K562 (cell line): ENCODE measurements at regions not wholly inside any gene's neighbourhood (a gene's known extent, or its start where the extent isn't known, plus 50 kb on each side); places are given as distances from the start of the nearest gene placed in this dataset.

Experiments used
- ATAC-seq: fragments of 200-7000 bp; cut with Tn5 transposase; 3 replicates; pipeline ENCODE4 v1.9.1; 2020; ENCODE audit warnings: moderate library complexity
- BruUV-seq: library from RNA; stranded (reverse); fragments of 400-500 nt; replicated peaks from 2 replicates; lab custom pipeline; 2021; lab: Mats Ljungman, UMichigan
- CTCF ChIA-PET: fragments of 300-600 bp; formaldehyde crosslinking; extraction: SDS; loops from one replicate; lab custom pipeline; 2021; ENCODE audit warnings: low intra/inter-chr PET ratio; lab: Yijun Ruan, JAX
- POLR2A ChIA-PET: fragments of 300-600, 350-650 bp; sonication (Branson Sonifier 250); formaldehyde crosslinking; extraction: SDS; loops from one replicate; lab custom pipeline; 2021; ENCODE audit warnings: antibody characterized with exemption, inconsistent platforms; lab: Yijun Ruan, JAX
- DNase-seq, 4 experiments: peaks; one replicate each; pipeline versions ENCODE4 v3.0.0 to v3.0.0-alpha.2; 2011 to 2018; ENCODE audit warnings: low spot score in 3 of 4, mixed read lengths in 3 of 4; ENCODE audit errors: extremely low read depth in 1 of 4
- FAIRE-seq: peaks from 2 replicates; lab custom pipeline; 2011; peaks lifted over from hg19 to GRCh38; lab: Jason Lieb, UNC
- H2AFZ ChIP-seq: 2 replicates; pipeline ENCODE4 v1.6.0; 2011; ENCODE audit warnings: low read depth, low read length, control low read depth, inconsistent platforms
- H3K27ac ChIP-seq: fragments of 200-600 bp; 3 replicates; pipeline ENCODE4 v1.8.0; 2011; ENCODE audit warnings: low read depth, mild to moderate bottlenecking, control low read depth, inconsistent platforms, low read length, moderate library complexity, mixed read lengths; ENCODE audit errors: extremely low read depth
- H3K27me3 ChIP-seq, 2 experiments: fragments of 300-600 bp in 1 of 2; 2 replicates in 1 of 2; 3 replicates in 1 of 2; pipeline versions ENCODE4 v1.6.0 to v1.8.0; 2011; ENCODE audit warnings: inconsistent platforms in 2 of 2, low read length in 2 of 2, mild to moderate bottlenecking in 1 of 2, mixed read lengths in 1 of 2, moderate library complexity in 1 of 2; ENCODE audit not compliant: control insufficient read depth in 2 of 2, insufficient read depth in 2 of 2
- H3K36me3 ChIP-seq: fragments of 300-600 bp; 3 replicates; pipeline ENCODE4 v1.8.0; 2011; ENCODE audit warnings: mild to moderate bottlenecking, low read length, inconsistent platforms; ENCODE audit not compliant: control insufficient read depth, insufficient read depth
- H3K4me1 ChIP-seq, 2 experiments: fragments of 200-600 bp in 1 of 2; replicated peaks in 1 of 2; 2 replicates in 1 of 2; 3 replicates in 1 of 2; pipeline versions ENCODE4 v1.5.1 to v1.8.0; 2011; ENCODE audit warnings: inconsistent platforms in 2 of 2, low read length in 2 of 2, mild to moderate bottlenecking in 1 of 2, mixed read lengths in 1 of 2, moderate library complexity in 1 of 2; ENCODE audit not compliant: control insufficient read depth in 2 of 2, insufficient read depth in 2 of 2
- H3K4me2 ChIP-seq: 2 replicates; pipeline ENCODE4 v1.6.1; 2011; ENCODE audit warnings: low read length, control low read depth, inconsistent platforms, mixed read lengths; ENCODE audit not compliant: insufficient read depth
- H3K4me3 ChIP-seq: fragments of 200-600 bp; sonication (generic), shearing (Covaris generic); 2 replicates; pipeline ENCODE4 v1.5.1; 2016; ENCODE audit warnings: control low read depth, inconsistent platforms
- H3K79me2 ChIP-seq: fragments of 200-600 bp; 3 replicates; pipeline ENCODE4 v1.8.0; 2011; ENCODE audit warnings: low read length, inconsistent platforms; ENCODE audit not compliant: control insufficient read depth, insufficient read depth
- H3K9ac ChIP-seq, 2 experiments: 2 replicates each; pipeline versions ENCODE4 v1.6.0 to v1.6.1; 2011; ENCODE audit warnings: low read depth in 2 of 2, low read length in 2 of 2, control low read depth in 1 of 2, inconsistent platforms in 1 of 2, mild to moderate bottlenecking in 1 of 2, mixed read lengths in 1 of 2; ENCODE audit not compliant: insufficient read depth in 1 of 2
- H3K9me1 ChIP-seq: one replicate; pipeline ENCODE4 v1.6.0; 2011; ENCODE audit warnings: inconsistent platforms, mild to moderate bottlenecking, low read length, moderate library complexity; ENCODE audit not compliant: control insufficient read depth, insufficient read depth
- H3K9me3 ChIP-seq: replicated peaks from 2 replicates; pipeline ENCODE4 v1.5.1; 2011; ENCODE audit warnings: low read depth, low read length, inconsistent platforms; ENCODE audit not compliant: control insufficient read depth, insufficient read depth
- H4K20me1 ChIP-seq: replicated peaks from 2 replicates; pipeline ENCODE4 v1.6.1; 2011; ENCODE audit warnings: low read length, inconsistent platforms, mixed read lengths; ENCODE audit not compliant: control insufficient read depth, insufficient read depth
- ATF7 ChIP-seq: fragments of 450-650 bp; IDR thresholded peaks from 2 replicates; pipeline ENCODE4 v1.7.1; 2014; ENCODE audit warnings: mild to moderate bottlenecking, moderate library complexity
- MGA ChIP-seq: fragments of 450-650 bp; IDR thresholded peaks from 2 replicates; pipeline ENCODE4 v1.6.1; 2016; ENCODE audit warnings: mild to moderate bottlenecking, moderate library complexity
- PATZ1 ChIP-seq: fragments of 250-450 bp; sonication (Bioruptor Pico); IDR thresholded peaks from 2 replicates; pipeline ENCODE4 v1.5.0; 2020; ENCODE audit warnings: mild to moderate bottlenecking, borderline replicate concordance
- RNF219 ChIP-seq: fragments of 250-450 bp; sonication (Bioruptor Pico); IDR thresholded peaks from 2 replicates; pipeline ENCODE4 v1.5.0; 2022; ENCODE audit warnings: mild to moderate bottlenecking
- ZC3H8 ChIP-seq: fragments of 450-650 bp; IDR thresholded peaks from 2 replicates; pipeline ENCODE4 v1.6.1; 2017
- ZNF696 ChIP-seq: fragments of 250-450 bp; sonication (Bioruptor Pico); conservative IDR thresholded peaks from 2 replicates; pipeline ENCODE4 v1.4.0; 2020; ENCODE audit warnings: mild to moderate bottlenecking, moderate library complexity
- WGBS: fragments of 100-300 bp; shearing (Covaris generic); methylation state at CpG from one replicate; pipeline ENCODE4 v1.1.6; 2016; ENCODE audit warnings: low coverage, mixed read lengths; ENCODE audit not compliant: insufficient coverage; ENCODE audit errors: missing lambda C conversion rate; 5-methylcytosine and 5-hydroxymethylcytosine counted together
- in situ Hi-C: fragments of 300-500 bp; cut with MboI; formaldehyde crosslinking; loops from 4 replicates; pipeline ENCODE4 v1.15.0; 2018; ENCODE audit warnings: inconsistent platforms, mixed read lengths
- intact Hi-C: fragments of 100-400 bp; cut with micrococcal nuclease; formaldehyde crosslinking; loops from 2 replicates; pipeline ENCODE4 v1.14.2; 2022

- no peak overlapping the region for H2AFZ ChIP-seq
- BruUV-seq = no TSS peak
- H3K79me2 ChIP-seq = no peaks in the 10 kb centered on the region
- H3K4me2 ChIP-seq = no peak overlapping the region
- no peaks in the 10 kb centered on the region for H3K27me3 ChIP-seq
- H3K36me3 ChIP-seq = no peaks in the 10 kb centered on the region
- no peaks in the 10 kb centered on the region for H3K4me1 ChIP-seq
- H3K27ac ChIP-seq = no peak overlapping the region
- in situ Hi-C loops = no loop called here
- no peak overlapping the region for H3K4me3 ChIP-seq
- ATAC-seq (no peak), FAIRE-seq (no peak), DNase-seq (no peak)
- POLR2A ChIA-PET = no interaction called here
- H4K20me1 ChIP-seq = no peaks in the 10 kb centered on the region
- intact Hi-C loops = no loop called here
- WGBS = 0% methylated on average over 1 of the region's 1 CpG
- no peak overlapping the region for H3K9ac ChIP-seq
- CTCF ChIA-PET = no interaction called here
- H3K9me3 ChIP-seq = no peaks in the 10 kb centered on the region; the same call in 1 of the 2 replicates
- no peaks in the 10 kb centered on the region for H3K9me1 ChIP-seq
- no peak for TF ChIP-seq RNF219 (CRISPR knock-in tag)
- no peak for TF ChIP-seq PATZ1
- no peak for TF ChIP-seq ATF7
- no peak for TF ChIP-seq MGA
- no peak for TF ChIP-seq ZC3H8
- TF ChIP-seq ZNF696 = no peak
Observed at GRCh38 chr2:123366239-123366837, 658.7 kb upstream of the CNTNAP5 start.
